ENCODE measurements at regions not wholly inside any gene's neighbourhood (a gene's known extent, or its start where the extent isn't known, plus 50 kb on each side); places are given as distances from the start of the nearest gene placed in this dataset.
A peak's percentile ranks its signal among the peaks of the same experiment; 100 is the strongest.

DNA sequence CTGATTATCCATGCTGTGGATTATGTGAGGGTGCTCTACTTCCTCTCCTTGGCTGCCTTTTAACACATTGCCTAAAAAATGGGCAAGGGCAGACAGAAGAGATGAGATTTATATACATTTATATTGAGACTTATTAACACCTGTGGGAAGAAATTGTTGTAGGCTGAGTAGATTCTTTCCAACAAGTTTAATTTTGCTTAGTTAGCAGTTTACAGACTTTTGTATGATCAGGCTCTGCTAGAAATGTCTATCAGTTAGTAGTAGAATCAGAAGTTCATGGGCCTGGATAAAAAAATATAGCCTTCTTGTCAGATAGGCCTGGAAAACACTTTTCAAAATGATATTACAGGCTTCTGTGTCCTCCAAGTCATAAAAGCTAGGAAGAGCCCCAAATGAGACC is 111.3 kb upstream of the LEF1 start:
- no peak overlapping the region for H3K4me3 ChIP-seq (ENCODE audit: low read depth, low read length)
- Mint-ChIP-seq H3K36me3 (no peaks in the 10 kb centered on the region), H3K27ac (no peak overlapping the region), H3K4me3 (no peak overlapping the region), H3K4me1 (peaks cover 0 to 6% (median 0%) of the 10 kb centered on the region in 4 donors), H3K27me3 (peaks cover 4% of the 10 kb centered on the region), H3K9me3 (peaks cover 0 to 2% (median 0%) of the 10 kb centered on the region in 7 donors)
- H3K9me3 ChIP-seq (ENCODE audit: control insufficient read depth in 2 of 2, low read length in 2 of 2), result no peaks in the 10 kb centered on the region
- H3K4me1 ChIP-seq (ENCODE audit: control insufficient read depth, insufficient read depth, low read length, poor library complexity, severe bottlenecking), result no peaks in the 10 kb centered on the region
- no peak overlapping the region for H3K27ac ChIP-seq (ENCODE audit: insufficient read depth, low read length, poor library complexity, severe bottlenecking)
- ATAC-seq (ENCODE audit: low read depth in 2 of 2) (no peak), DNase-seq (no peak)
- no peaks in the 10 kb centered on the region for H3K36me3 ChIP-seq (ENCODE audit: control insufficient read depth, insufficient read depth, low read length)
- no peaks in the 10 kb centered on the region for H3K27me3 ChIP-seq (ENCODE audit: control insufficient read depth, insufficient read depth, low read length)

GRCh38 chr4:108276690-108277089 is 108.0 kb upstream of the LEF1 start:
- no peaks in the 10 kb centered on the region for H3K4me1 Mint-ChIP-seq

DNA sequence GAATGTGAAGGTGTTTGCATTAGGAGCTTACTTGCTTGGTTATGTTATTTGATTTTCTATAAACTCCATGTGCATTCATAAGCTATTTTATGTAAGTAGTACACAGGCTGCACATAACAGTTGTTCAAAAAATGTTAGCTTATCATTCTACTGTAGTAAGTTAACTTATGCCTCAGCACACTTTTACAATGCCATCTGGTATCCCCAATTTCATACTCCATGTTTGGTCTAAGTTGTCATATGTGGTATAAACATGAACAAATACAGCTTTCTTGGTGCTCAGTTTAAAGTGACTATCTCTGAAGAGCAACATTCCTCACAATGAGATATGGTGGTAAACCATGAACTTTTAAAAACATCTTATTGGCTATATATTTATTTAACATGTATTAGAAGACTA is 104.3 kb upstream of the LEF1 start:
- no peaks in the 10 kb centered on the region for H3K36me3 ChIP-seq (ENCODE audit: control insufficient read depth, insufficient read depth, low read length)
- no peaks in the 10 kb centered on the region for H3K9me3 ChIP-seq (ENCODE audit: control insufficient read depth in 2 of 2, low read length in 2 of 2)
- peaks cover 0 to 3% (median 0%) of the 10 kb centered on the region in 7 donors for H3K9me3 Mint-ChIP-seq
- H3K4me3 ChIP-seq (ENCODE audit: low read depth, low read length), result no peak overlapping the region
- H3K36me3 Mint-ChIP-seq, result no peaks in the 10 kb centered on the region
- no peak overlapping the region for H3K27ac Mint-ChIP-seq
- no peaks in the 10 kb centered on the region for H3K4me1 Mint-ChIP-seq
- ATAC-seq (ENCODE audit: low read depth in 2 of 2) (no peak), DNase-seq (no peak)
- no peaks in the 10 kb centered on the region for H3K27me3 ChIP-seq (ENCODE audit: control insufficient read depth, insufficient read depth, low read length)
- no peak overlapping the region for H3K27ac ChIP-seq (ENCODE audit: insufficient read depth, low read length, poor library complexity, severe bottlenecking)
- no peak overlapping the region for H3K4me3 Mint-ChIP-seq
- H3K27me3 Mint-ChIP-seq, result no peaks in the 10 kb centered on the region
- no peaks in the 10 kb centered on the region for H3K4me1 ChIP-seq (ENCODE audit: control insufficient read depth, insufficient read depth, low read length, poor library complexity, severe bottlenecking)

More at GRCh38 chr4:108276690-108277089, 108.0 kb upstream of the LEF1 start:
- DNase-seq (no peak), ATAC-seq (ENCODE audit: low read depth in 2 of 2) (no peak)
- no peaks in the 10 kb centered on the region for H3K27me3 Mint-ChIP-seq
- no peaks in the 10 kb centered on the region for H3K36me3 Mint-ChIP-seq
- H3K4me1 ChIP-seq (ENCODE audit: control insufficient read depth, insufficient read depth, low read length, poor library complexity, severe bottlenecking), result no peaks in the 10 kb centered on the region
- H3K9me3 ChIP-seq (ENCODE audit: control insufficient read depth in 2 of 2, low read length in 2 of 2), result no peaks in the 10 kb centered on the region
- H3K27me3 ChIP-seq (ENCODE audit: control insufficient read depth, insufficient read depth, low read length), result no peaks in the 10 kb centered on the region
- no peak overlapping the region for H3K27ac ChIP-seq (ENCODE audit: insufficient read depth, low read length, poor library complexity, severe bottlenecking)
- H3K4me3 Mint-ChIP-seq, result no peak overlapping the region
- no peak overlapping the region for H3K27ac Mint-ChIP-seq
- no peak overlapping the region for H3K4me3 ChIP-seq (ENCODE audit: low read depth, low read length)
- H3K36me3 ChIP-seq (ENCODE audit: control insufficient read depth, insufficient read depth, low read length), result no peaks in the 10 kb centered on the region
- H3K9me3 Mint-ChIP-seq, result peaks cover 0 to 3% (median 2%) of the 10 kb centered on the region in 7 donors

DNA sequence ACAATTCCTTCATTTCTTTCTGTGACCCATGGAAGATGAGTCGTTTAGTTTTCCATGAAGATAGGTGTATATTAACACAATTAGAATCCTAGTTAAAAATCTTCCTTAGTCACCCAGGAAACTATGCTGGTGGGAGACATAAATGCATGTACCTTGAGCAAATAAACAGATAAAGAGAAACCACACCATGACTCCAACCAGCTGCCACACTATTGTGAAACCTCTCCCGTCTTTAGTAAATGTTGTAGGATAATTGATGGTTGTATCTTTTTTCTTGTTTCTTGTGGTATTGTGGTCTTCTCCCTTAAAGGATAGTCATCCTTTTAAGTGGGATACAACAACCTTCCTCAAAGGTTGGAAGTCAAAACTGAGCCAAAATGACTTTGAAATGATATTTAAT is 103.8 kb upstream of the LEF1 start:
- no peaks in the 10 kb centered on the region for H3K4me1 ChIP-seq (ENCODE audit: control insufficient read depth, insufficient read depth, low read length, poor library complexity, severe bottlenecking)
- Mint-ChIP-seq H3K27me3 (no peaks in the 10 kb centered on the region), H3K9me3 (peaks cover 0 to 4% (median 0%) of the 10 kb centered on the region in 7 donors), H3K36me3 (no peaks in the 10 kb centered on the region), H3K27ac (no peak overlapping the region), H3K4me1 (no peaks in the 10 kb centered on the region), H3K4me3 (no peak overlapping the region)
- H3K27ac ChIP-seq (ENCODE audit: insufficient read depth, low read length, poor library complexity, severe bottlenecking), result no peak overlapping the region
- ATAC-seq (ENCODE audit: low read depth in 2 of 2) (no peak), DNase-seq (no peak)
- H3K27me3 ChIP-seq (ENCODE audit: control insufficient read depth, insufficient read depth, low read length), result no peaks in the 10 kb centered on the region
- H3K36me3 ChIP-seq (ENCODE audit: control insufficient read depth, insufficient read depth, low read length), result no peaks in the 10 kb centered on the region
- no peaks in the 10 kb centered on the region for H3K9me3 ChIP-seq (ENCODE audit: control insufficient read depth in 2 of 2, low read length in 2 of 2)
- no peak overlapping the region for H3K4me3 ChIP-seq (ENCODE audit: low read depth, low read length)

- Mint-ChIP-seq H3K27me3 (no peaks in the 10 kb centered on the region), H3K36me3 (no peaks in the 10 kb centered on the region), H3K27ac (no peak overlapping the region), H3K9me3 (peaks cover 0 to 4% (median 0%) of the 10 kb centered on the region in 7 donors), H3K4me3 (no peak overlapping the region), H3K4me1 (no peaks in the 10 kb centered on the region)
- Histone ChIP-seq H3K27ac (ENCODE audit: insufficient read depth, low read length, poor library complexity, severe bottlenecking) (no peak overlapping the region), H3K4me3 (ENCODE audit: low read depth, low read length) (no peak overlapping the region), H3K27me3 (ENCODE audit: control insufficient read depth, insufficient read depth, low read length) (no peaks in the 10 kb centered on the region), H3K9me3 (ENCODE audit: control insufficient read depth in 2 of 2, low read length in 2 of 2) (no peaks in the 10 kb centered on the region), H3K4me1 (ENCODE audit: control insufficient read depth, insufficient read depth, low read length, poor library complexity, severe bottlenecking) (no peaks in the 10 kb centered on the region), H3K36me3 (ENCODE audit: control insufficient read depth, insufficient read depth, low read length) (no peaks in the 10 kb centered on the region)
- DNase-seq (no peak), ATAC-seq (ENCODE audit: low read depth in 2 of 2) (no peak)
These were observed 103.3 kb upstream of the LEF1 start for GRCh38 chr4:108272046-108272445.

DNA sequence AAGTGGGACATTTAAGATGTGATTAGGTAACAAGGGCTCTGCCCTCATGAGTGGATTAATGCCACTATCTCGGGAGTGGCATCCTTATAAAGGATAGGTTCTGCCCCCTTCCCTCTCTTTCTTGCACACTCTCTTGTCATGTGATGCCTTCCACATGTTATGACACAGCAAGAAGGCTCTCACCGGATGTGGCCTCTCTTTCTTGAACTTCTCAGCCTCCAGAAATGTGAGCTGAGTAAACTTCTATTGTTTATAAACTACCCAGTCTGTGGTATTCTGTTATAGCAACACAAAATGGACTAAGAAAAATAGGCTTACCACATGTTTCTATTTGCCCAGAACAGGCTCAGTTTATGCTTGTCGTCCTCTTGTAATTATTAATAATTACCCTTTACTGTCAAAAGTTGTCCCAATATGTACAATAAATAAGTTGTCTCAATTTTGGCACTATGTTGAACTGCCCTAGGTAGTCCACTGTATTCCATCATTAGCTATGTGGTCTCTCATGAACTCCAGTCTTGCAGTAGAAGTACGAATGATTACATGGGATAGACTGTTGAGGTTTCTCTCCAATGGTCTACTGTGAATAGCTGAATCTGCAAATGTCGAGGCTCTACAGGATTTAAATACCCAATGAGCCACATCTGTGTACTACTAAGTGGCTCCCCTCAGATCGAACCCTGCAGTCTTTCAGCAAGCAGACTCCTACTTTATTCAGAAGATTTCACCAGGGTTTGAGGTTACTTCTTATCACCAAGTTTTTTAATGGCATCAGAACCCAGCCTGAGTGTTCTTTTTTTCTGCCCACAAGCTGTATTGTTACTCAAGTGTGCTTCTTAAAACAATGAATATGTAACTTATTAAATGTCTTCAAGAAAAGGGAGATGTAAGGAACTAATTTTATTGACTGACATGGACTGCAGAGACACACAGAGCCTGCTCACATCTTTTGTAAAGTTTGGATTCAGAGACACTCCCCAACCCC is 102.0 kb upstream of the LEF1 start:
- Histone ChIP-seq H3K4me1 (ENCODE audit: control insufficient read depth, insufficient read depth, low read length, poor library complexity, severe bottlenecking) (no peaks in the 10 kb centered on the region), H3K9me3 (ENCODE audit: control insufficient read depth in 2 of 2, low read length in 2 of 2) (no peaks in the 10 kb centered on the region), H3K4me3 (ENCODE audit: low read depth, low read length) (no peak overlapping the region), H3K27ac (ENCODE audit: insufficient read depth, low read length, poor library complexity, severe bottlenecking) (no peak overlapping the region), H3K36me3 (ENCODE audit: control insufficient read depth, insufficient read depth, low read length) (no peaks in the 10 kb centered on the region), H3K27me3 (ENCODE audit: control insufficient read depth, insufficient read depth, low read length) (no peaks in the 10 kb centered on the region)
- H3K27me3 Mint-ChIP-seq, result no peaks in the 10 kb centered on the region
- no peak overlapping the region for H3K4me3 Mint-ChIP-seq
- DNase-seq (peak in 1 of 3 donors; percentile 48), ATAC-seq (ENCODE audit: low read depth in 2 of 2) (no peak)
- peaks cover 0 to 4% (median under 1%) of the 10 kb centered on the region in 7 donors for H3K9me3 Mint-ChIP-seq
- H3K27ac Mint-ChIP-seq, result no peak overlapping the region
- H3K36me3 Mint-ChIP-seq, result no peaks in the 10 kb centered on the region
- no peaks in the 10 kb centered on the region for H3K4me1 Mint-ChIP-seq

DNA sequence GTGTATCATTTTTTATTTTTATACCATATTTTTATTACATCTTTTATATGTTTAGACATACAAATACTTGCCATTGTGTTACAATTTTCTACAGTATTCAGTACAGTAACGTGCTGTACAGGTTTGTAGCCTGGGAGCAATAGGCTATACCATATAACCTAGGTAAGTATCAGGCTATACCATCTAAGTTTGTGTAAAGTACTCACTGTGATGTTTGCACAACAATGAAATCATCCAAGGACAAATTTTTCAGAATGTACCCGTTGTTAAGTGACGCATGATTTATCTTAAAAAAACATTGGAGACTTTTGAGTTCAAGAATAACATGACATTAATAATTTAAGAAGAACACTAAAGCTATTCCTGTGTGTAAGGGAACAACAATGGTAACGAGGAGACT is 96.0 kb upstream of the LEF1 start:
- Mint-ChIP-seq H3K27ac (no peak overlapping the region), H3K27me3 (no peaks in the 10 kb centered on the region), H3K36me3 (peaks cover 5% of the 10 kb centered on the region), H3K4me3 (no peak overlapping the region), H3K9me3 (peaks cover 0 to 8% (median 0%) of the 10 kb centered on the region in 7 donors), H3K4me1 (peaks cover 0 to 4% (median under 1%) of the 10 kb centered on the region in 4 donors)
- Histone ChIP-seq H3K27me3 (ENCODE audit: control insufficient read depth, insufficient read depth, low read length) (no peaks in the 10 kb centered on the region), H3K27ac (ENCODE audit: insufficient read depth, low read length, poor library complexity, severe bottlenecking) (no peak overlapping the region), H3K9me3 (ENCODE audit: control insufficient read depth in 2 of 2, low read length in 2 of 2) (no peaks in the 10 kb centered on the region), H3K4me1 (ENCODE audit: control insufficient read depth, insufficient read depth, low read length, poor library complexity, severe bottlenecking) (no peaks in the 10 kb centered on the region), H3K36me3 (ENCODE audit: control insufficient read depth, insufficient read depth, low read length) (no peaks in the 10 kb centered on the region), H3K4me3 (ENCODE audit: low read depth, low read length) (no peak overlapping the region)
- no peak for DNase-seq
- ATAC-seq (ENCODE audit: low read depth in 2 of 2), result no peak

DNA sequence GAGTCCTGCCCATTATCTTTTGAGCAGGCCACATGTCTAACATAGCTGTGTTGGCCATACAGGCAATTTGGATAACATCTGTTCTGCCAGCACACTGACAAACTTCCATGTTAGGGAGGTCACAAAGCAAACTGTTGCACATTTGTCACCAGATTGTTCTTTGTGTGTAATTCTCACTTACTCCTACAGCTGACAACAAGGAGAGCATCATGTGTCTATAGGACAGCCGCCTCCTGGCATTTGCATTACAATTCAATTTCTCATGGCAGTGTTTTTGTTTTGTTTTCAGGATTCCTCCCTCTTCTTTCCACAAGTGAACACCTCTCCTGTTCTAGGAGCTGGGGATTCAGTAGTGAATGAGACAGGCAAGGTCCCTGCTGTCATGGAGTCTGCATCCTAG is 94.3 kb upstream of the LEF1 start:
- peaks cover 0 to 4% (median under 1%) of the 10 kb centered on the region in 4 donors for H3K4me1 Mint-ChIP-seq
- H3K9me3 ChIP-seq (ENCODE audit: control insufficient read depth in 2 of 2, low read length in 2 of 2), result no peaks in the 10 kb centered on the region
- H3K27me3 ChIP-seq (ENCODE audit: control insufficient read depth, insufficient read depth, low read length), result no peaks in the 10 kb centered on the region
- no peak overlapping the region for H3K4me3 Mint-ChIP-seq
- H3K9me3 Mint-ChIP-seq, result peaks cover 0 to 8% (median 0%) of the 10 kb centered on the region in 7 donors
- ATAC-seq (ENCODE audit: low read depth in 2 of 2), result no peak
- no peaks in the 10 kb centered on the region for H3K36me3 ChIP-seq (ENCODE audit: control insufficient read depth, insufficient read depth, low read length)
- no peak for DNase-seq
- no peaks in the 10 kb centered on the region for H3K4me1 ChIP-seq (ENCODE audit: control insufficient read depth, insufficient read depth, low read length, poor library complexity, severe bottlenecking)
- H3K27ac Mint-ChIP-seq, result peak overlapping the region in 1 of 3 donors; percentile 22
- H3K4me3 ChIP-seq (ENCODE audit: low read depth, low read length), result no peak overlapping the region
- no peak overlapping the region for H3K27ac ChIP-seq (ENCODE audit: insufficient read depth, low read length, poor library complexity, severe bottlenecking)
- H3K36me3 Mint-ChIP-seq, result peaks cover 5% of the 10 kb centered on the region
- no peaks in the 10 kb centered on the region for H3K27me3 Mint-ChIP-seq
